ENCODE measurements at regions not wholly inside any gene's neighbourhood (a gene's known extent, or its start where the extent isn't known, plus 50 kb on each side); places are given as distances from the start of the nearest gene placed in this dataset.

- intact Hi-C loops (cut with DNase I; ENCODE audit: low total_unique reads), result no loop called here
- TF ChIP-seq CTCF (IDR thresholded peaks at IDR 0.05) (no peak), POLR2A (IDR thresholded peaks at IDR 0.05) (no peak)
Observed at GRCh38 chr3:148100476-148100875, 597.2 kb upstream of the AGTR1 start.

DNA sequence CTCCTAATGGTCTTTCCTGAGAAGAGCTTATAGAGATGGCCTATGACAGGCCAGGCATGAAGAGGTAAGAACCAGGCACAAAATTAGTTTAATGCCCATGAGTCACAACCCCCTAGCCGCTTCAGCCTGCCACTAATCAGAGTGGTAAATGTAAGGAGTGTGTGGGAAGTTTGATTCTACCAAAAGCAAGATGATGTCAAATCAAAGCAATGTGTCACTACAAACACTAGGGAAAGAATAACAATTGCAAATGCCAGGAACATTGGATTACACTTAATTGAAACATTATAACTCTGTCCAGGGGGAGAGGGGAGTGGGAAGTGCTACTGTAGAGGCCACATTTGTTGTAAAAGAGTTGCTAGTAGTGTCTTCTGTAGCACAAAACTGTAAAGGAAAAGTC is 596.6 kb upstream of the AGTR1 start:
- 42 to 76% methylated on average over 1 of the region's 1 CpG for WGBS, 2 donors
- DNase-seq, result no peak
- TF ChIP-seq CTCF (IDR thresholded peaks at IDR 0.05), result no peak
- TF ChIP-seq POLR2A (IDR thresholded peaks at IDR 0.05), result no peak
- intact Hi-C loops (cut with DNase I; ENCODE audit: low total_unique reads), result no loop called here
- no peak overlapping the region for H3K27ac ChIP-seq
- H3K27me3 ChIP-seq, result no peaks in the 10 kb centered on the region
- no peaks in the 10 kb centered on the region for H3K9me3 ChIP-seq
- peaks cover 4% of the 10 kb centered on the region for H3K4me1 ChIP-seq
- H3K4me3 ChIP-seq, result no peak overlapping the region
- H3K36me3 ChIP-seq (ENCODE audit: low read depth, missing control alignments), result no peaks in the 10 kb centered on the region

More at GRCh38 chr3:148100476-148100875, 597.2 kb upstream of the AGTR1 start:
- H3K27ac ChIP-seq, result no peak overlapping the region
- H3K36me3 ChIP-seq (ENCODE audit: low read depth, missing control alignments), result no peaks in the 10 kb centered on the region
- DNase-seq, result no peak
- no peaks in the 10 kb centered on the region for H3K9me3 ChIP-seq
- H3K4me1 ChIP-seq, result peaks cover 4% of the 10 kb centered on the region
- H3K27me3 ChIP-seq, result no peaks in the 10 kb centered on the region
- H3K4me3 ChIP-seq, result no peak overlapping the region

DNA sequence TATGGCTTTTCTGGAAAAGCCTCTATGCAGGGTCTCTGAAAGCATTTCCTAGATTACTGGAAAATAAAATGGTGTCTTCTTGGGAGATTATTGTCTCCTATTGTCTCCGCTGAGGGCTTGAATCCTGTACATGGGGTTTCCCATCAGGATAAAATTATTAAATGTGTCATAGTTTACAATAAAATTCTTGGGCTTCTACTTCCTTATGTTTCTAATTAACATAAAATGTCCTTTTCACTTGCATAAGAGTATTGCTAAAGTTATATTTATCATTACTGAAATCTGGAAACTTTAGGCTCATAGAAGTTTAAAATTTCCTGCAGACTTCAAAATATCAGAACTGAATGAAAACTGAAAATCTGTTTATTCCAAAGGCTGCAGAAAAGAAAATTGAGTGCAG is 595.5 kb upstream of the AGTR1 start:
- no peaks in the 10 kb centered on the region for H3K27me3 ChIP-seq
- H3K36me3 ChIP-seq (ENCODE audit: low read depth, missing control alignments), result no peaks in the 10 kb centered on the region
- DNase-seq, result no peak
- no peak overlapping the region for H3K4me3 ChIP-seq
- H3K9me3 ChIP-seq, result no peaks in the 10 kb centered on the region
- 89 to 97% methylated on average over 1 of the region's 1 CpG for WGBS, 2 donors
- peaks cover 4% of the 10 kb centered on the region for H3K4me1 ChIP-seq
- intact Hi-C loops (cut with DNase I; ENCODE audit: low total_unique reads), result no loop called here
- no peak for TF ChIP-seq POLR2A (IDR thresholded peaks at IDR 0.05)
- TF ChIP-seq CTCF (IDR thresholded peaks at IDR 0.05), result no peak
- no peak overlapping the region for H3K27ac ChIP-seq

DNA sequence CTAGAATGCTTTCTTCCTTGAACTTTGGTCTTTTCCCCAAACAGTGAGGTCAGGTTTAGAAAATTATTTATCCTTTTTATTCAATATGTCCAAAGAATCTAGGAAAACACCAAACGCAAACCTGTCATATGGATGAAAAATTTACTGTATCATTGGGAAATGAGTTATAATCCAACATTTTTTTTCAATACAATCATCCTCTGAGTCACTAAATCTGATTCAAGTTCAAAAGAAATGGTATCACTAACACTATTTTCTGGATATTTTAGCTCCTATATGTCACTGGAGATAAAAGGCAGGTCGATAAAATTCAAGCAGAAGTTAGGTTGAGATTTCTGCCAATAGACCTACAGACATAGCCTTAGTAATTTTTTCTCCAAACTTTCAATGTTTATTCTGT is 591.6 kb upstream of the AGTR1 start:
- no peaks in the 10 kb centered on the region for H3K36me3 ChIP-seq (ENCODE audit: low read depth, missing control alignments)
- no peaks in the 10 kb centered on the region for H3K9me3 ChIP-seq
- DNase-seq, result no peak
- no peaks in the 10 kb centered on the region for H3K27me3 ChIP-seq
- no peak overlapping the region for H3K4me3 ChIP-seq
- intact Hi-C loops (cut with DNase I; ENCODE audit: low total_unique reads), result no loop called here
- TF ChIP-seq CTCF (IDR thresholded peaks at IDR 0.05) (no peak), POLR2A (IDR thresholded peaks at IDR 0.05) (no peak)
- H3K4me1 ChIP-seq, result no peaks in the 10 kb centered on the region
- WGBS, 2 donors, result 77 to 83% methylated on average over 2 of the region's 2 CpGs
- no peak overlapping the region for H3K27ac ChIP-seq

GRCh38 chr3:148126956-148127355 is 570.7 kb upstream of the AGTR1 start:
- 57 to 63% methylated on average over 2 of the region's 2 CpGs for WGBS, 2 donors
- H3K4me1 ChIP-seq, result no peaks in the 10 kb centered on the region
- no peak overlapping the region for H3K27ac ChIP-seq
- TF ChIP-seq CTCF (IDR thresholded peaks at IDR 0.05), result no peak
- no peak for TF ChIP-seq POLR2A (IDR thresholded peaks at IDR 0.05)
- no peaks in the 10 kb centered on the region for H3K27me3 ChIP-seq
- no peaks in the 10 kb centered on the region for H3K9me3 ChIP-seq
- DNase-seq, result no peak
- intact Hi-C loops (cut with DNase I; ENCODE audit: low total_unique reads), result no loop called here
- H3K4me3 ChIP-seq, result no peak overlapping the region
- no peaks in the 10 kb centered on the region for H3K36me3 ChIP-seq (ENCODE audit: low read depth, missing control alignments)
